ENCODE measurements at regions not wholly inside any gene's neighbourhood (a gene's known extent, or its start where the extent isn't known, plus 50 kb on each side); places are given as distances from the start of the nearest gene placed in this dataset.
"Not testable (repeated sequence)": the region's sequence is repeated elsewhere in the genome, so short reads cannot be mapped to it uniquely, and the experiment has no call there.

DNA sequence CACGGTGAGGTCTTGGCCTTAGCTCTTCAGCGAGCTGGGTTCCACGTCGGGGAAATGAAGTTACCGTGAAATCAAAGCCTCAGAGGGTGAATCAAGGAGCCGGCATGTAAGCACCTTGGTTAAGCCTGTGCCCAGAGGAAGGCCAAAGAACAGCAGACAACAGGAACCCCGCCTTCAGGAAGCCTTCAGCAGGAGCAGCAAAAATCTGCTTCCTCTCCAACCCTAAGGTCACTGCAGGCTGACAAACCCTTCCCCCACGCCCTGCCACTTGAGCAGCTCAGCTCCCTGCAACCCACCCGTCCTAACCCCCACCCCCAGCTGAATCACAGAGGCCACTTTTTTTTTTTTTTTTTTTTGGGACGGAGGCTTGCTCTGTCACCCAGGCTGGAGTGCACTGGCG lies 72.9 kb upstream of the LTA4H start:
- TF ChIP-seq SPI1 (IDR thresholded peaks at IDR 0.05; ENCODE audit: borderline replicate concordance, low read depth), result peak; percentile 51; the same call in 1 of the 2 replicates
- TF ChIP-seq, protein P1, sequence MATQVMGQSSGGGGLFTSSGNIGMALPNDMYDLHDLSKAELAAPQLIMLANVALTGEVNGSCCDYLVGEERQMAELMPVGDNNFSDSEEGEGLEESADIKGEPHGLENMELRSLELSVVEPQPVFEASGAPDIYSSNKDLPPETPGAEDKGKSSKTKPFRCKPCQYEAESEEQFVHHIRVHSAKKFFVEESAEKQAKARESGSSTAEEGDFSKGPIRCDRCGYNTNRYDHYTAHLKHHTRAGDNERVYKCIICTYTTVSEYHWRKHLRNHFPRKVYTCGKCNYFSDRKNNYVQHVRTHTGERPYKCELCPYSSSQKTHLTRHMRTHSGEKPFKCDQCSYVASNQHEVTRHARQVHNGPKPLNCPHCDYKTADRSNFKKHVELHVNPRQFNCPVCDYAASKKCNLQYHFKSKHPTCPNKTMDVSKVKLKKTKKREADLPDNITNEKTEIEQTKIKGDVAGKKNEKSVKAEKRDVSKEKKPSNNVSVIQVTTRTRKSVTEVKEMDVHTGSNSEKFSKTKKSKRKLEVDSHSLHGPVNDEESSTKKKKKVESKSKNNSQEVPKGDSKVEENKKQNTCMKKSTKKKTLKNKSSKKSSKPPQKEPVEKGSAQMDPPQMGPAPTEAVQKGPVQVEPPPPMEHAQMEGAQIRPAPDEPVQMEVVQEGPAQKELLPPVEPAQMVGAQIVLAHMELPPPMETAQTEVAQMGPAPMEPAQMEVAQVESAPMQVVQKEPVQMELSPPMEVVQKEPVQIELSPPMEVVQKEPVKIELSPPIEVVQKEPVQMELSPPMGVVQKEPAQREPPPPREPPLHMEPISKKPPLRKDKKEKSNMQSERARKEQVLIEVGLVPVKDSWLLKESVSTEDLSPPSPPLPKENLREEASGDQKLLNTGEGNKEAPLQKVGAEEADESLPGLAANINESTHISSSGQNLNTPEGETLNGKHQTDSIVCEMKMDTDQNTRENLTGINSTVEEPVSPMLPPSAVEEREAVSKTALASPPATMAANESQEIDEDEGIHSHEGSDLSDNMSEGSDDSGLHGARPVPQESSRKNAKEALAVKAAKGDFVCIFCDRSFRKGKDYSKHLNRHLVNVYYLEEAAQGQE (IDR thresholded peaks at IDR 0.05; ENCODE audit: insufficient replicate concordance, low read depth), result no peak
- TF ChIP-seq, protein P2, sequence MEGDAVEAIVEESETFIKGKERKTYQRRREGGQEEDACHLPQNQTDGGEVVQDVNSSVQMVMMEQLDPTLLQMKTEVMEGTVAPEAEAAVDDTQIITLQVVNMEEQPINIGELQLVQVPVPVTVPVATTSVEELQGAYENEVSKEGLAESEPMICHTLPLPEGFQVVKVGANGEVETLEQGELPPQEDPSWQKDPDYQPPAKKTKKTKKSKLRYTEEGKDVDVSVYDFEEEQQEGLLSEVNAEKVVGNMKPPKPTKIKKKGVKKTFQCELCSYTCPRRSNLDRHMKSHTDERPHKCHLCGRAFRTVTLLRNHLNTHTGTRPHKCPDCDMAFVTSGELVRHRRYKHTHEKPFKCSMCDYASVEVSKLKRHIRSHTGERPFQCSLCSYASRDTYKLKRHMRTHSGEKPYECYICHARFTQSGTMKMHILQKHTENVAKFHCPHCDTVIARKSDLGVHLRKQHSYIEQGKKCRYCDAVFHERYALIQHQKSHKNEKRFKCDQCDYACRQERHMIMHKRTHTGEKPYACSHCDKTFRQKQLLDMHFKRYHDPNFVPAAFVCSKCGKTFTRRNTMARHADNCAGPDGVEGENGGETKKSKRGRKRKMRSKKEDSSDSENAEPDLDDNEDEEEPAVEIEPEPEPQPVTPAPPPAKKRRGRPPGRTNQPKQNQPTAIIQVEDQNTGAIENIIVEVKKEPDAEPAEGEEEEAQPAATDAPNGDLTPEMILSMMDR (IDR thresholded peaks at IDR 0.05; ENCODE audit: insufficient read depth, low read length), result no peak
- TF ChIP-seq POLR2AphosphoS5 (IDR thresholded peaks at IDR 0.05; ENCODE audit: low read depth), result no peak
- peak; percentile 72 for TF ChIP-seq GABPA (IDR thresholded peaks at IDR 0.05; ENCODE audit: low read depth)
- H3K27me3 ChIP-seq (ENCODE audit: insufficient read depth, poor library complexity, severe bottlenecking), result no peaks in the 10 kb centered on the region
- H3K4me3 ChIP-seq (replicated peaks; ENCODE audit: insufficient read depth, low read length), result no peak overlapping the region
- DNase-seq (ENCODE audit: low read depth in 1 of 2, low spot score in 1 of 2), result peak; percentile 78 to 82
- H3K27ac ChIP-seq (replicated peaks), result no peak overlapping the region

DNA sequence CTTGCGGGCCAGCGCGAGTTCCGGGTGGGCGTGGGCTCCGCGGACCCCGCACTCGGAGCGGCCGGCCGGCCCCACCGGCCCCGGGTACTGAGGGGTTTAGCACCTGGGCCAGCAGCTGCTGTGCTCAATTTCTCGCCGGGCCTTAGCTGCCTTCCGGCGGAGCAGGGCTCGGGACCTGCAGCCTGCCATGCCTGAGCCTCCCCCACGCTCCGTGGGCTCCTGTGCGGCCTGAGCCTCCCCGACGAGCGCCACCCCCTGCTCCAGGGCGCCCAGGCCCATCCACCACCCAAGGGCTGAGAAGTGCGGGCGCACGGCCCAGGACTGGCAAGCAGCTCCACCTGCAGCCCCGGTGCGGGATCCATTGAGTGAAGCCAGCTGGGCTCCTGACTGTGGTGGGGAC lies 73.6 kb upstream of the LTA4H start:
- H3K27me3 ChIP-seq (ENCODE audit: insufficient read depth, poor library complexity, severe bottlenecking); H3K27ac ChIP-seq (replicated peaks); H3K4me3 ChIP-seq (replicated peaks; ENCODE audit: insufficient read depth, low read length): not testable (repeated sequence)
- peak in 1 of 2 experiments; percentile 7 for DNase-seq (ENCODE audit: low read depth in 1 of 2, low spot score in 1 of 2)

DNA sequence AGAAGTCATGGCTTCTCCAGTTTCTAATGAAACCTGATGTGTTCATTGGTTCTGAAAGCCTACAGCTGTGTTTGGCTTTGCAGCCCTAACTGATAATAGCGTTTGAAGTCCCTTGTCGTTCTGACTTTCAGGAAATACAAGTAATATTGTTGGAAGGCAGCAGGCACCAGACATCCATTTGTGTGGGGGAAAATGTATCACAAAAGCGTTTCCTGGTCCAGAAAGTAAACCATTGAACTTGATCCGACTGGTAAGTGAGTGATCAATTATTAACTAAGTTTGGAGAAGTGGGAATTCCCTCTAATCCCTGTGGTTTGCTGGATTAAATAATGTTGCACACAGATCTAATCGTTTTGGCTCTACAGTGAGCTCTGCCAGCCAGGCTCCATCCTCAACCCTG lies 77.3 kb upstream of the LTA4H start:
- no peak overlapping the region for H3K27ac ChIP-seq (replicated peaks)
- no peak overlapping the region for H3K4me3 ChIP-seq (replicated peaks; ENCODE audit: insufficient read depth, low read length)
- no peak for DNase-seq (ENCODE audit: low read depth in 1 of 2, low spot score in 1 of 2)
- TF ChIP-seq, protein P1 (IDR thresholded peaks at IDR 0.05; ENCODE audit: insufficient replicate concordance, low read depth), result no peak
- TF ChIP-seq, protein P2 (IDR thresholded peaks at IDR 0.05; ENCODE audit: insufficient read depth, low read length), result no peak
- TF ChIP-seq POLR2AphosphoS5 (IDR thresholded peaks at IDR 0.05; ENCODE audit: low read depth), result no peak
- no peaks in the 10 kb centered on the region for H3K27me3 ChIP-seq (ENCODE audit: insufficient read depth, poor library complexity, severe bottlenecking)

DNA sequence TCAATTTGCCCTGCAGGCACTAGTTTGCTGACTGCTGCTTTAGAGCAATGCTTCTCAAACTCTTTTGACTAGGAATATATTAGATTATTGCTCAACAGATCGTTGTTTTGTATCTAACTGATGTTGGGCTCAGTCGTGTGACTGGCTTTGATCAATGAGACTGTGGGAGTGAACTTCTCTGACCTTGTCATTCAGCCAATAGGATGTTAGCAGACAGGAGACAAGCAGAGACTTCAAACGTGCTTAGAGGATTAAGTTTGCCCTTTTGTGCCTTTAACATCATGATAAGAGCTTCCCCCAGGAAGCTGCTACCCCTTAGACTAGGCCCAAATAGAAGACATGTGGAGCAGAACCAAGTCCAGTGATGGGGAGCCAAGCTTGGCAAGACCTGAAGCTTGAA lies 76.7 kb upstream of the ELK3 start:
- no peak for DNase-seq (ENCODE audit: low read depth in 1 of 2, low spot score in 1 of 2)
- Histone ChIP-seq H3K27me3 (ENCODE audit: insufficient read depth, poor library complexity, severe bottlenecking) (no peaks in the 10 kb centered on the region), H3K4me3 (replicated peaks; ENCODE audit: insufficient read depth, low read length) (no peak overlapping the region), H3K27ac (replicated peaks) (no peak overlapping the region)
- TF ChIP-seq, protein P2 (IDR thresholded peaks at IDR 0.05; ENCODE audit: insufficient read depth, low read length), result no peak
- TF ChIP-seq POLR2AphosphoS5 (IDR thresholded peaks at IDR 0.05; ENCODE audit: low read depth) (no peak), SPI1 (IDR thresholded peaks at IDR 0.05; ENCODE audit: borderline replicate concordance, low read depth) (no peak), GABPA (IDR thresholded peaks at IDR 0.05; ENCODE audit: low read depth) (no peak)
- TF ChIP-seq, protein P1 (IDR thresholded peaks at IDR 0.05; ENCODE audit: insufficient replicate concordance, low read depth), result no peak
